GM12878 (cell line): ENCODE measurements at regions not wholly inside any gene's neighbourhood (a gene's known extent, or its start where the extent isn't known, plus 50 kb on each side); places are given as distances from the start of the nearest gene placed in this dataset.

Source experiments
- ATAC-seq: fragments of 200-7000 bp; cut with Tn5 transposase; 3 replicates; pipeline ENCODE4 v1.9.1; 2020; ENCODE audit warnings: mild to moderate bottlenecking, moderate library complexity
- BruUV-seq: library from RNA; stranded (reverse); fragments of 400-500 nt; replicated peaks from 2 replicates; lab custom pipeline; 2021; lab: Mats Ljungman, UMichigan
- CTCF ChIA-PET: fragments of 300-600 bp; sonication (Branson Sonifier 250); formaldehyde crosslinking; extraction: SDS; loops from one replicate; lab custom pipeline; 2021; ENCODE audit warnings: inconsistent platforms; lab: Yijun Ruan, JAX
- POLR2A ChIA-PET: fragments of 350-600 bp; formaldehyde crosslinking; extraction: SDS; loops from one replicate; lab custom pipeline; 2021; ENCODE audit warnings: inconsistent platforms; lab: Charles Lee
- RAD21 ChIA-PET: fragments of 300-600 bp; sonication (Branson Sonifier 250); formaldehyde crosslinking; loops from one replicate; lab custom pipeline; 2023; ENCODE audit warnings: antibody characterized with exemption; ENCODE audit not compliant: unreplicated experiment; lab: Charles Lee
- SMC1A ChIA-PET: fragments of 300-600 bp; sonication (Branson Sonifier 250); formaldehyde crosslinking; loops from one replicate; lab custom pipeline; 2023; ENCODE audit not compliant: unreplicated experiment, uncharacterized antibody; lab: Charles Lee
- DNase-seq: peaks from one replicate; pipeline ENCODE4 v3.0.0-alpha.2; 2011; ENCODE audit warnings: low read depth, low spot score
- FAIRE-seq: peaks from 3 replicates; lab custom pipeline; 2011; peaks lifted over from hg19 to GRCh38; lab: Jason Lieb, UNC
- H2AFZ ChIP-seq: 2 replicates; pipeline ENCODE4 v1.6.0; 2011; ENCODE audit warnings: low read depth, low read length, control low read depth; ENCODE audit not compliant: control insufficient read depth
- H3K27ac ChIP-seq: 2 replicates; pipeline ENCODE4 v1.5.1; 2011; ENCODE audit warnings: control low read depth; ENCODE audit not compliant: control insufficient read depth, insufficient read depth
- H3K27me3 ChIP-seq, 2 experiments: replicated peaks in 1 of 2; 2 replicates each; pipeline versions ENCODE4 v1.6.0 to v1.6.1; 2011; ENCODE audit warnings: low read length in 1 of 2; ENCODE audit not compliant: control insufficient read depth in 2 of 2, insufficient read depth in 2 of 2
- H3K36me3 ChIP-seq, 2 experiments: 2 replicates each; pipeline ENCODE4 v1.5.1; 2011; ENCODE audit warnings: low read length in 1 of 2; ENCODE audit not compliant: control insufficient read depth in 2 of 2, insufficient read depth in 2 of 2
- H3K4me1 ChIP-seq: 2 replicates; pipeline ENCODE4 v1.6.1; 2011; ENCODE audit warnings: mild to moderate bottlenecking, low read length, moderate library complexity, mixed read lengths; ENCODE audit not compliant: control insufficient read depth, insufficient read depth
- H3K4me2 ChIP-seq: 2 replicates; pipeline ENCODE4 v1.6.0; 2011; ENCODE audit warnings: control low read depth; ENCODE audit not compliant: control insufficient read depth, insufficient read depth
- H3K4me3 ChIP-seq: fragments of 200-600 bp; sonication (generic); 2 replicates; pipeline ENCODE4 v1.5.1; 2016
- H3K79me2 ChIP-seq: 2 replicates; pipeline ENCODE4 v1.6.0; 2011; ENCODE audit warnings: low read length; ENCODE audit not compliant: control insufficient read depth, insufficient read depth
- H3K9ac ChIP-seq: 2 replicates; pipeline ENCODE4 v1.8.0; 2011; ENCODE audit warnings: low read length, control low read depth, mixed read lengths; ENCODE audit not compliant: control insufficient read depth, insufficient read depth
- H3K9me3 ChIP-seq: replicated peaks from 3 replicates; pipeline ENCODE4 v1.5.1; 2011; ENCODE audit warnings: mild to moderate bottlenecking, low read length; ENCODE audit not compliant: control insufficient read depth, insufficient read depth
- H4K20me1 ChIP-seq: 2 replicates; pipeline ENCODE4 v1.6.0; 2011; ENCODE audit not compliant: control insufficient read depth, insufficient read depth
- CEBPZ ChIP-seq: fragments of 150-350 bp; IDR thresholded peaks from 2 replicates; pipeline ENCODE4 v1.6.1; 2016; ENCODE audit warnings: low read depth, low read length
- IRF4 ChIP-seq: IDR thresholded peaks from 2 replicates; pipeline ENCODE4 v1.6.1; 2011; ENCODE audit warnings: low read depth, low read length
- SMC3 ChIP-seq: IDR thresholded peaks from 2 replicates; pipeline ENCODE4 v1.6.1; 2011; ENCODE audit warnings: low read length, improper control_type of control experiment, borderline replicate concordance
- STAT1 ChIP-seq: fragments of 450-650 bp; conservative IDR thresholded peaks from 2 replicates; pipeline ENCODE4 v1.6.1; 2014; ENCODE audit warnings: antibody characterized with exemption, mild to moderate bottlenecking
- TCF7 ChIP-seq: IDR thresholded peaks from 2 replicates; pipeline ENCODE4 v1.6.1; 2014; ENCODE audit warnings: antibody characterized with exemption, borderline replicate concordance
- WGBS: methylation state at CpG from one replicate; pipeline ENCODE4 v1.1.6; 2016; ENCODE audit warnings: low lambda C conversion rate; ENCODE audit not compliant: insufficient replicate concordance, insufficient coverage; ENCODE audit errors: missing lambda C conversion rate; 5-methylcytosine and 5-hydroxymethylcytosine counted together
- in situ Hi-C: fragments of 300-500 bp; cut with MboI; formaldehyde crosslinking; loops from 9 replicates; pipeline ENCODE4 v1.14.3; 2018; ENCODE audit warnings: mixed read lengths
- intact Hi-C: fragments of 100-400 bp; cut with micrococcal nuclease; formaldehyde crosslinking; loops from one replicate; pipeline ENCODE4 v1.14.2; 2022; ENCODE audit not compliant: unreplicated experiment
- TF ChIP-seq, protein P1 (sequence below): fragments of 450-650 bp; IDR thresholded peaks from 2 replicates; pipeline ENCODE4 v1.6.1; 2017; ENCODE audit warnings: low read depth, mild to moderate bottlenecking, moderate library complexity
- TF ChIP-seq, protein P2 (sequence below): IDR thresholded peaks from 2 replicates; pipeline ENCODE4 v1.6.1; 2012; ENCODE audit warnings: low read length, inconsistent platforms

- TF ChIP-seq CEBPZ (no peak), TCF7 (no peak), SMC3 (no peak), IRF4 (no peak), STAT1 (no peak)
These were observed 77.9 kb upstream of the UQCRFS1 start (continued) for GRCh38 chr19:29290853-29291252.

DNA sequence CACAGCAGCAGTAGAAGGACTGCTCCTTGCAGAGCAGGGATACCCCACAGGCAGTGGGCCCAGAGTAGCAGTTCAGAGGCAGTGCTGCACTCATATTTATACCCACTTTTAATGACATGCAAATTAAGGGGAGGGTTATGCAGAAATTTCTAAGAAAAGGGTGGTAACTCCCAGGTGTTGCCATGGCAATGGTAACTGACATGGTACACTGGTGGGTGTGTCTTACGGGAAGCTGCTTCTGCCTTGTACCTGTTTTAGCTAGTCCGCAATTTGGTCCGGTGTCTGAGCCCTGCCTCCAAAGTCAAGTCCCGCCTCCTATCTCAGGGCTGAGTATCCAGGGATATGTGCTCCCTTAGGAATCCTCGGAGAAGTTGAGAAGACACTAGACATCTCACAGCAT, 79.2 kb upstream of the UQCRFS1 start:
- Histone ChIP-seq H3K4me1 (no peaks in the 10 kb centered on the region), H3K36me3 (no peaks in the 10 kb centered on the region), H3K27me3 (no peaks in the 10 kb centered on the region), H2AFZ (no peak overlapping the region), H3K4me3 (no peak overlapping the region), H3K4me2 (no peak overlapping the region), H4K20me1 (no peaks in the 10 kb centered on the region), H3K27ac (no peak overlapping the region), H3K9me3 (no peaks in the 10 kb centered on the region), H3K9ac (no peak overlapping the region), H3K79me2 (no peaks in the 10 kb centered on the region)
- WGBS: 59% methylated on average over 5 of the region's 5 CpGs
- RAD21 ChIA-PET: no interaction called here
- CTCF ChIA-PET: interaction anchor here (0.7 kb wide), 1 partner anchor 38 kb away, joined by 3 read pairs; no protein-coding TSS in a partner anchor
- intact Hi-C loops: no loop called here
- DNase-seq: no peak
- in situ Hi-C loops: no loop called here
- POLR2A ChIA-PET: no interaction called here
- no TSS peak for BruUV-seq
- ATAC-seq: no peak
- TF ChIP-seq, protein P1, sequence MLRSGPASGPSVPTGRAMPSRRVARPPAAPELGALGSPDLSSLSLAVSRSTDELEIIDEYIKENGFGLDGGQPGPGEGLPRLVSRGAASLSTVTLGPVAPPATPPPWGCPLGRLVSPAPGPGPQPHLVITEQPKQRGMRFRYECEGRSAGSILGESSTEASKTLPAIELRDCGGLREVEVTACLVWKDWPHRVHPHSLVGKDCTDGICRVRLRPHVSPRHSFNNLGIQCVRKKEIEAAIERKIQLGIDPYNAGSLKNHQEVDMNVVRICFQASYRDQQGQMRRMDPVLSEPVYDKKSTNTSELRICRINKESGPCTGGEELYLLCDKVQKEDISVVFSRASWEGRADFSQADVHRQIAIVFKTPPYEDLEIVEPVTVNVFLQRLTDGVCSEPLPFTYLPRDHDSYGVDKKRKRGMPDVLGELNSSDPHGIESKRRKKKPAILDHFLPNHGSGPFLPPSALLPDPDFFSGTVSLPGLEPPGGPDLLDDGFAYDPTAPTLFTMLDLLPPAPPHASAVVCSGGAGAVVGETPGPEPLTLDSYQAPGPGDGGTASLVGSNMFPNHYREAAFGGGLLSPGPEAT: no peak
- TF ChIP-seq, protein P2, sequence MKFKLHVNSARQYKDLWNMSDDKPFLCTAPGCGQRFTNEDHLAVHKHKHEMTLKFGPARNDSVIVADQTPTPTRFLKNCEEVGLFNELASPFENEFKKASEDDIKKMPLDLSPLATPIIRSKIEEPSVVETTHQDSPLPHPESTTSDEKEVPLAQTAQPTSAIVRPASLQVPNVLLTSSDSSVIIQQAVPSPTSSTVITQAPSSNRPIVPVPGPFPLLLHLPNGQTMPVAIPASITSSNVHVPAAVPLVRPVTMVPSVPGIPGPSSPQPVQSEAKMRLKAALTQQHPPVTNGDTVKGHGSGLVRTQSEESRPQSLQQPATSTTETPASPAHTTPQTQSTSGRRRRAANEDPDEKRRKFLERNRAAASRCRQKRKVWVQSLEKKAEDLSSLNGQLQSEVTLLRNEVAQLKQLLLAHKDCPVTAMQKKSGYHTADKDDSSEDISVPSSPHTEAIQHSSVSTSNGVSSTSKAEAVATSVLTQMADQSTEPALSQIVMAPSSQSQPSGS: no peak
- SMC1A ChIA-PET: no interaction called here
- no peak for FAIRE-seq
